Neural progenitor cell (in vitro differentiated cells): ENCODE measurements at regions not wholly inside any gene's neighbourhood (a gene's known extent, or its start where the extent isn't known, plus 50 kb on each side); places are given as distances from the start of the nearest gene placed in this dataset.
"Not testable (repeated sequence)": the region's sequence is repeated elsewhere in the genome, so short reads cannot be mapped to it uniquely, and the experiment has no call there.

ENCODE experiments used
- DNase-seq: peaks from one replicate; pipeline ENCODE4 v3.0.0-alpha.2; 2016; ENCODE audit warnings: low spot score
- H2AFZ ChIP-seq: fragments of 200-600 bp; sonication (generic); replicated peaks from 2 replicates; pipeline ENCODE4 v1.6.1; 2016; ENCODE audit warnings: antibody characterized with exemption
- H3F3A ChIP-seq: fragments of 200-600 bp; sonication (generic); 2 replicates; pipeline ENCODE4 v1.6.1; 2016; ENCODE audit warnings: antibody characterized with exemption, low read depth
- H3K27ac ChIP-seq: fragments of 200-600 bp; sonication (generic); 2 replicates; pipeline ENCODE4 v1.5.1; 2016; ENCODE audit warnings: mild to moderate bottlenecking
- H3K27me3 ChIP-seq: fragments of 200-600 bp; sonication (generic); 2 replicates; pipeline ENCODE4 v1.6.1; 2016; ENCODE audit warnings: mild to moderate bottlenecking, moderate library complexity
- H3K36me3 ChIP-seq: fragments of 200-600 bp; sonication (generic); 2 replicates; pipeline ENCODE4 v1.5.1; 2016
- H3K4me1 ChIP-seq: fragments of 200-600 bp; sonication (generic); 2 replicates; pipeline ENCODE4 v1.6.1; 2016; ENCODE audit warnings: mixed run types
- H3K4me2 ChIP-seq: fragments of 200-600 bp; sonication (generic); 2 replicates; pipeline ENCODE4 v1.6.1; 2016
- H3K4me3 ChIP-seq: fragments of 200-600 bp; sonication (generic); 2 replicates; pipeline ENCODE4 v1.5.1; 2016
- H3K79me2 ChIP-seq: fragments of 200-600 bp; sonication (generic); 2 replicates; pipeline ENCODE4 v1.6.1; 2016; ENCODE audit warnings: low read depth
- H3K9ac ChIP-seq: fragments of 200-600 bp; sonication (generic); 2 replicates; pipeline ENCODE4 v1.6.1; 2016
- H3K9me3 ChIP-seq: fragments of 200-600 bp; sonication (generic); 2 replicates; pipeline ENCODE4 v1.5.1; 2016; ENCODE audit warnings: low read depth
- H4K20me1 ChIP-seq: fragments of 200-600 bp; sonication (generic); 2 replicates; pipeline ENCODE4 v1.6.1; 2016; ENCODE audit warnings: low read depth
- H3K27ac Mint-ChIP-seq: 3 replicates; pipeline ENCODE4 v1.8.0; 2021; ENCODE audit warnings: mixed read lengths
- H3K27me3 Mint-ChIP-seq: 2 replicates; pipeline ENCODE4 v1.8.0; 2022; ENCODE audit warnings: low read depth, mild to moderate bottlenecking, inconsistent platforms, moderate library complexity, mixed read lengths; ENCODE audit not compliant: insufficient read depth
- H3K36me3 Mint-ChIP-seq: 3 replicates; pipeline ENCODE4 v1.8.0; 2021; ENCODE audit warnings: mixed read lengths
- H3K4me1 Mint-ChIP-seq: 3 replicates; pipeline ENCODE4 v1.8.0; 2021; ENCODE audit warnings: mixed read lengths
- H3K4me3 Mint-ChIP-seq: 3 replicates; pipeline ENCODE4 v1.8.0; 2021; ENCODE audit warnings: mild to moderate bottlenecking, moderate library complexity, mixed read lengths
- H3K9me3 Mint-ChIP-seq: 3 replicates; pipeline ENCODE4 v1.8.0; 2020; ENCODE audit warnings: mixed read lengths
- CTCF ChIP-seq: fragments of 200-600 bp; sonication (generic); IDR thresholded peaks from 2 replicates; pipeline ENCODE4 v1.5.1; 2017; ENCODE audit warnings: antibody characterized with exemption, mild to moderate bottlenecking
- EZH2 ChIP-seq: fragments of 200-600 bp; sonication (generic); IDR thresholded peaks from 2 replicates; pipeline ENCODE4 v1.6.1; 2017; ENCODE audit warnings: antibody characterized with exemption, mild to moderate bottlenecking, moderate library complexity
- EZH2phosphoT487 ChIP-seq: fragments of 200-600 bp; sonication (generic); IDR thresholded peaks from 2 replicates; pipeline ENCODE4 v1.6.1; 2017; ENCODE audit warnings: antibody characterized with exemption

DNA sequence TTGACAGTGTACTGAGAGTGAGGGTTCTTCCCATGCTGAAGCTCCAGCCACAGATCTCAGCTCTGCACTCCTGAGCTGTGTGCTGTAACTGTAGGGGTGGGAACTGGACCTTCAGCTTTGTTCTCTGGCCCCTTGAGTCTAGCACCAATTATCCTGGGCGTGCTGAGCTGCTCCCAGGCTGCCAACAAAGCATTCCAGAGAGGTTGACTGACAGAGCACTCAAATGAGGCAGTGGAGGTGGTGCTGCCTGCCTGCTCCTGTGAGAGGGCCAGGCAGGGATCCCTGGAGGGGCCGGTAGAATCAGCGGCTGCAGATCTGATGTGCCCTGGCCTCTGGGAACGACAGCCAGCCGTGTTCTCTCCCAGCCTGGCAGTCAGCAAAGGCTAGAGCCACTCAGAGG lies 375.7 kb upstream of the AADAT start:
- Histone ChIP-seq H3K27ac (no peak overlapping the region), H3K36me3 (no peaks in the 10 kb centered on the region), H3K9ac (no peak overlapping the region), H3K9me3 (no peaks in the 10 kb centered on the region), H3K4me1 (no peaks in the 10 kb centered on the region), H2AFZ (peak overlapping the region; percentile 86), H3K79me2 (no peaks in the 10 kb centered on the region), H4K20me1 (no peaks in the 10 kb centered on the region), H3K4me2 (no peak overlapping the region), H3K27me3 (no peaks in the 10 kb centered on the region), H3K4me3 (no peak overlapping the region), H3F3A (no peaks in the 10 kb centered on the region)
- Mint-ChIP-seq H3K27ac (no peak overlapping the region), H3K4me3 (no peak overlapping the region), H3K27me3 (no peaks in the 10 kb centered on the region), H3K9me3 (peaks cover 2% of the 10 kb centered on the region), H3K4me1 (peaks cover 4% of the 10 kb centered on the region), H3K36me3 (no peaks in the 10 kb centered on the region)
- peak; percentile 44 for DNase-seq
- TF ChIP-seq EZH2phosphoT487 (no peak), CTCF (no peak), EZH2 (no peak)

DNA sequence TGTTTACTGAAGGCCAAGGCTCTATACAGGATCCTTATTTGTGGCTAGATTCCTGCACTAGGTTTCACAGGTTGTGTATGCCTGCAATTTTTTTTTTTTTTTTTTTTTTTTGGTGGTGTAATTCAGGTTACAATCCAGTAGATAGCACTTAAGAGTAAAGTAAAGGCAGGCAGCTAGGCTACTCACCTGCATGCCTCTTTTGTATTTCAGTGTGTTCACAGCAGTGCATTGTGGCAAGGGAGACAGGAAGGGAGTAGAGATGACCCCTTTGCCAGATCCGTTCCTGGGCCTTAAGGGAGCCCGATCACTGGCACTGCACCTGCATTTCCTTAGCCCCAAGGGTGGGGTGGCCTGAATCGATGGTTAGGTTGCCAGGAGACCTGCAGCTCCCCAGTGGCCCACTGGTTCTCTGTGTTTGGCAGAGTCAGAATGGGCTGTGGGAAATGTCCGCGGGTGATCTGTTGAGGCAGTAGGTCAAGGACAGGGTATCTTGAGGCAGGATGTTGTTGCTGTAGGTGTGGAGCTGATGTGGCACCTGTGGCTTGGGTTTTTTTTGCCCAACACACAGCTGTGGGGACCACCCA lies 374.9 kb upstream of the AADAT start:
- Mint-ChIP-seq H3K4me1 (peaks cover 4% of the 10 kb centered on the region), H3K4me3 (no peak overlapping the region), H3K36me3 (no peaks in the 10 kb centered on the region), H3K9me3 (peaks cover 2% of the 10 kb centered on the region), H3K27me3 (no peaks in the 10 kb centered on the region), H3K27ac (no peak overlapping the region)
- no peak overlapping the region for H3K4me2 ChIP-seq
- H3K36me3 ChIP-seq, result no peaks in the 10 kb centered on the region
- no peaks in the 10 kb centered on the region for H3F3A ChIP-seq
- no peak overlapping the region for H3K9ac ChIP-seq
- DNase-seq, result no peak
- no peak for TF ChIP-seq EZH2phosphoT487
- H3K9me3 ChIP-seq, result no peaks in the 10 kb centered on the region
- H4K20me1 ChIP-seq, result no peaks in the 10 kb centered on the region
- H3K27ac ChIP-seq, result no peak overlapping the region
- no peak overlapping the region for H3K4me3 ChIP-seq
- no peaks in the 10 kb centered on the region for H3K27me3 ChIP-seq
- H3K79me2 ChIP-seq, result no peaks in the 10 kb centered on the region
- no peak overlapping the region for H2AFZ ChIP-seq
- H3K4me1 ChIP-seq, result no peaks in the 10 kb centered on the region

GRCh38 chr4:170446782-170447181 lies 357.0 kb upstream of the AADAT start:
- Mint-ChIP-seq H3K9me3 (no peaks in the 10 kb centered on the region), H3K4me1 (no peaks in the 10 kb centered on the region), H3K27me3 (peaks cover 2% of the 10 kb centered on the region), H3K36me3 (no peaks in the 10 kb centered on the region), H3K27ac (no peak overlapping the region), H3K4me3 (no peak overlapping the region)
- TF ChIP-seq EZH2, result no peak
- TF ChIP-seq EZH2phosphoT487, result no peak
- TF ChIP-seq CTCF, result no peak
- Histone ChIP-seq H3K36me3 (no peaks in the 10 kb centered on the region), H3K27me3 (no peaks in the 10 kb centered on the region), H3K27ac (no peak overlapping the region), H3F3A (no peaks in the 10 kb centered on the region), H3K9ac (no peak overlapping the region), H3K4me1 (no peaks in the 10 kb centered on the region), H3K79me2 (no peaks in the 10 kb centered on the region), H3K4me3 (no peak overlapping the region), H3K9me3 (no peaks in the 10 kb centered on the region), H2AFZ (no peak overlapping the region), H3K4me2 (no peak overlapping the region), H4K20me1 (no peaks in the 10 kb centered on the region)
- no peak for DNase-seq

GRCh38 chr4:170441146-170441545 lies 351.4 kb upstream of the AADAT start:
- DNase-seq, result not testable (repeated sequence)

More at GRCh38 chr4:170441146-170441545, 351.4 kb upstream of the AADAT start:
- not testable (repeated sequence) for H4K20me1 ChIP-seq, H3K9ac ChIP-seq, H3K27ac ChIP-seq, H3K27me3 ChIP-seq, H3K79me2 ChIP-seq, H3K9me3 ChIP-seq, H3K4me1 Mint-ChIP-seq, H3K36me3 Mint-ChIP-seq, H3K36me3 ChIP-seq, H3K4me3 Mint-ChIP-seq, H3K27ac Mint-ChIP-seq, H3K4me3 ChIP-seq, H3K9me3 Mint-ChIP-seq, H3K4me2 ChIP-seq, H3F3A ChIP-seq, H3K4me1 ChIP-seq, H3K27me3 Mint-ChIP-seq
- peak overlapping the region; percentile 52 for H2AFZ ChIP-seq
